Activated CD4-positive, alpha-beta T cell treated with anti-CD3 and anti-CD28 coated beads for 48 hours (primary cell): ENCODE measurements at regions not wholly inside any gene's neighbourhood (a gene's known extent, or its start where the extent isn't known, plus 50 kb on each side); places are given as distances from the start of the nearest gene placed in this dataset.

Source experiments
- DNase-seq: peaks from one replicate; pipeline ENCODE4 v3.0.0-alpha.2; 2020

GRCh38 chr4:17286752-17287460 lies 225.0 kb downstream of the QDPR start:
- DNase-seq, result no peak

GRCh38 chr4:17285747-17286146 lies 226.1 kb downstream of the QDPR start:
- DNase-seq, result no peak

- no peak for DNase-seq
These were observed 227.3 kb downstream of the QDPR start for GRCh38 chr4:17284323-17285175.

- no peak for DNase-seq
These were observed 228.1 kb downstream of the QDPR start for GRCh38 chr4:17283832-17284231.

- no peak for DNase-seq
These were observed 228.6 kb downstream of the QDPR start for GRCh38 chr4:17283251-17283650.

- DNase-seq, result no peak
These were observed 231.4 kb downstream of the QDPR start for GRCh38 chr4:17280261-17281018.

- DNase-seq, result no peak
These were observed 235.1 kb downstream of the QDPR start for GRCh38 chr4:17276776-17277175.

GRCh38 chr4:17275836-17276235 lies 236.1 kb downstream of the QDPR start:
- no peak for DNase-seq

GRCh38 chr4:17273047-17273446 lies 238.8 kb downstream of the QDPR start:
- DNase-seq, result no peak

- no peak for DNase-seq
These were observed 239.7 kb downstream of the QDPR start for GRCh38 chr4:17272154-17272553.

- DNase-seq, result no peak
These were observed 246.2 kb downstream of the QDPR start for GRCh38 chr4:17265653-17266052.

GRCh38 chr4:17265139-17265538 lies 246.8 kb downstream of the QDPR start:
- no peak for DNase-seq

- DNase-seq, result peak; percentile 5
These were observed 251.6 kb downstream of the QDPR start for GRCh38 chr4:17260166-17260907.

GRCh38 chr4:17258106-17258505 lies 253.8 kb downstream of the QDPR start:
- no peak for DNase-seq

- no peak for DNase-seq
These were observed 259.8 kb downstream of the QDPR start for GRCh38 chr4:17252131-17252530.

GRCh38 chr4:17251101-17251500 lies 260.8 kb downstream of the QDPR start:
- no peak for DNase-seq

GRCh38 chr4:17250591-17250990 lies 261.3 kb downstream of the QDPR start:
- DNase-seq, result no peak

- no peak for DNase-seq
These were observed 265.2 kb downstream of the QDPR start for GRCh38 chr4:17246656-17247055.

- no peak for DNase-seq
These were observed 270.1 kb downstream of the QDPR start for GRCh38 chr4:17241835-17242234.

- no peak for DNase-seq
These were observed 273.3 kb downstream of the QDPR start for GRCh38 chr4:17238633-17239032.

GRCh38 chr4:17236686-17237085 lies 275.2 kb downstream of the QDPR start:
- DNase-seq, result no peak

- DNase-seq, result no peak
These were observed 277.2 kb downstream of the QDPR start for GRCh38 chr4:17234678-17235077.
